NCI-H748 (cell line): ENCODE measurements at regions not wholly inside any gene's neighbourhood (a gene's known extent, or its start where the extent isn't known, plus 50 kb on each side); places are given as distances from the start of the nearest gene placed in this dataset.
"Not testable (repeated sequence)": the region's sequence is repeated elsewhere in the genome, so short reads cannot be mapped to it uniquely, and the experiment has no call there.

Experiments used
- DNase-seq: peaks from one replicate; lab custom pipeline; 2025; ENCODE audit not compliant: unreplicated experiment; lab: John Stamatoyannopoulos, UW

DNA sequence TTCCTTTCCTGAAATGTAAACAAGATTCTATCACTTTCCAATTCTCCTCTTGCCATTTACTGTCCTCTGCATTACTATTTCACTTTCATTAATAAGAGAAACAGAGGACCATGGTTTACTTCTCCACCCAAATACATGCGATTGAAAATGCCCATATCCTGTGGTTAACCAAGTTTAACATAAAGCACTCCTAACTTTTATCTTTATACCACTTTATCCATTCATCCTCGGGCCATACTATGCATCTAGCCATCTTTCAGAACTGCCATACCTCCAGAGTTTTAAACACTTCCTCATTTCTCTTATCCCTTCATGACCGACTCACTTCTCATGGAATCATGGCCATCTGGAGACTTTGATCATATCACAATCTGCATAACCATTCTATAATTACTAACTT, 1182.3 kb downstream of the CNTNAP5 start:
- DNase-seq: no peak

DNA sequence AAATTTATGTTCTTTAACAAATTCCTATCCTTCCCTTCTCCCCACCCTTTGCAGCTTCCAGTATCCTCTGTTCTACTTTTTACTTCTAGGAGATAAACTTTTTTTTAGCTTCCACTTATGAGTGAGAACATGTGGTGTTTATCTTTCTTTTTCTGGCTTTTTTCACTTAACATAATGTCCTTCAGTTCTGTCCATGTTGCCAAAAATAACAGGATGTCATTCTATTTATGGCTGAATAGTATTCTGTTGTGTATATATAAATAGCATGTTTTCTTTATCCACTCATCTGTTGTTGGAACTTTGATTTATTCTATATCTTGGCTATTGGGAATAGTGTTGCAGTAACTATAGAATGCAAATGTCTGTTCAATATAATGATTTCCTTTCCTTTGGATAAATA, 1191.2 kb downstream of the CNTNAP5 start:
- DNase-seq: no peak

GRCh38 chr2:125224188-125224587, 1199.1 kb downstream of the CNTNAP5 start:
- no peak for DNase-seq

- DNase-seq: peak; percentile 30
Observed at GRCh38 chr2:125224830-125225229, 1199.7 kb downstream of the CNTNAP5 start.

DNA sequence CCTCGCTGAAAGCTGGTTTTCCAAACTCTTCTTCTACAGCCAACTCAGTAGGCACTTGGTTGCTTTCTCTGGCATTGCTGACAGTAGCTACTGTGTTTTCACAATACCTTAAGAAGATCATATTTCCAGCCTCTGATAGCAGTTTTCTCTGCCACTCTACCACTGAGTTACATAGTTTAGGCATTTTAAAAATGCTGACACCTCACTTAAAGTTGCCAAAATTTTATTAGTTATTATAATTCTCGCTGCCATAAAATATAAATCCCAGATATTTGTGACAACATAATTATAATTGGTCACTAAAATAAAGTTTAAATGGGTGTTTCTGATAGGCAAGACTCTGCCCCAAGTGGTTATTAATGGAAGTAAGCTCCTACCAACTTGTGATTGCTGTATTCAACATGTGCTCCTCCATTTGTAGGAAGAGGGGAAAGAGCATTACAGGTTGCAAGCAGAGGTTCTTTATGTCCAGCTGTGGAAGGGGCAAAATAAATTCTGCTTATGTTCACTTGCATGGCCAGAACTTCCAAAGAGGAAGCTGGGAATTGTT, 1202.8 kb downstream of the CNTNAP5 start:
- no peak for DNase-seq

DNA sequence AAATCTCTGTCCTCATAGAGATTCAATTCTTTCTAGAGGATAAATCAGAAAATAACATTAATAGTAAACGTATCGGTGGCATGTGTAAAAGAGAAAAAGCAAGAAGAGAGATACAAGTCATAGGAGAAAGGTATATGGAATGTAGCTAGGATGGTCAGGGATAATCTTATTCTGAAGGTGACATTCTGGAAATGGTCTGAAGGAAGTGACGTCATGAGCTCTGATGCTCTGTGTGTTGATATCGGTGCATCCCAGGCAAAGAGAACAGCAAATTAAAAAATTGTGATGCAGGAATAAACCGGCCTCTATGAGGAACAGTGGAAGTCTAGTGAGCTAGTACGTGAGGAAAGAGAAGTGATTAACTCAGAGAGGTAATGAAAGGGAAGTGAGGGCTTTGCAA, 1215.8 kb downstream of the CNTNAP5 start:
- no peak for DNase-seq

- no peak for DNase-seq
Observed at GRCh38 chr2:125243074-125243473, 1218.0 kb downstream of the CNTNAP5 start.

GRCh38 chr2:125254010-125254409, 1228.9 kb downstream of the CNTNAP5 start:
- DNase-seq: no peak

DNA sequence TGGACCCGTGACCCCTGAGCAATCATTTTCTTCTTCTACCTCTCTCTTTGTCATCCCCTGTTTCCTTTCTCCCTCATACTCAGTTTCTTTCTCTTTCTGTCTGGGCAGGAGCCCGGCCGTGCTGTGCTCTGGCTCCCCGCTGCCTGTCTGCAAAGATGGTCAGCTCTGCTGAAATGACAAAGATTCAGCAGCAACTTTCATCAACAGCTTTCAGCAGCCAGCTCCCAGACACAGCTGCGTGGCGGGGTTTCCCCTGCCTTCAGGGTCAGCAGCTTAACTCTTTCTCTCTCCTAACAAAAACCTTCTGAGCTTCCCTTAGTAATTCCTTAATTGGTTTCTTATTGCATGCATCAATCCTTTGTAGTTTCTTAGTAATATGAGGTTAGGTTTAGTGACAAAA, 1234.4 kb downstream of the CNTNAP5 start:
- no peak for DNase-seq

- DNase-seq: not testable (repeated sequence)
Observed at GRCh38 chr2:125260366-125260930, 1235.4 kb downstream of the CNTNAP5 start.

DNA sequence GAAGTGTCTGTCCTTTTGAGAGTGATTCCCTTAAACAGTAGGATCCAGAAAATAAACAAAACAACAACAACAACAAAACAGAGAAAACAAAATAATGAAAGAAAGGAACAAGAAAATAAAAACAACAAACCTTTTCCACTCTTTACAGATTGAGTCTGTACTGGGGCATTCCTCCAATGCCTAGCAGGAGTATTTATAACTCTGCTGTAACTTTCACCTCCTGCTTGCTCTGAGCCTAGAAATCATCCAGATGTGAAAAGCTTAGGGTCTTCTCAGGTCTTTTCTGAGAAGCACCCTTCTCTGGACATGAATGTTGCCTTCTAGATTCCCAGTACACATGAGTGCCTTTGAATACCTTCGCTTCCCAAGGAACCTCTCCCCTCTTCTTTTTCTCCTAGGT, 1239.4 kb downstream of the CNTNAP5 start:
- DNase-seq: no peak

DNA sequence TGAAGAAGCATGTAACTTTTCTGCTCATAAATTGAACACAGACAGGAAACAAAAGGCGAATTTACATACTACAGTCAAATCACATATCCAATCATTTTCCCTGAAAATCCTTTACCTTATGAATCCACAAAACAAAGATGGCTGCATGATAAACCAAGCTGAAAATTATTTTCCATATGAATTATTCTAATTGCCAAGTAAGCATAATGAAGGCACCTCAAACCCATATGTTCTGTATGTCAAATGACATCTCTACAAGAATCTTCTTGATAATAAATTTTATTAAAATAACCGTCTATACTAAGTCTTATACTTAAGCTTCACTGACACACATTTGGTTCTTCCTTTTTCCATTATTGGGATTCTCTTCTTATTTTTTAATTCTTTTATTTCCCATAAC, 1242.6 kb downstream of the CNTNAP5 start:
- no peak for DNase-seq

- DNase-seq: no peak
Observed at GRCh38 chr2:125272651-125273050, 1247.6 kb downstream of the CNTNAP5 start.

- DNase-seq: peak; percentile 40
Observed at GRCh38 chr2:125274718-125275117, 1249.6 kb downstream of the CNTNAP5 start.

DNA sequence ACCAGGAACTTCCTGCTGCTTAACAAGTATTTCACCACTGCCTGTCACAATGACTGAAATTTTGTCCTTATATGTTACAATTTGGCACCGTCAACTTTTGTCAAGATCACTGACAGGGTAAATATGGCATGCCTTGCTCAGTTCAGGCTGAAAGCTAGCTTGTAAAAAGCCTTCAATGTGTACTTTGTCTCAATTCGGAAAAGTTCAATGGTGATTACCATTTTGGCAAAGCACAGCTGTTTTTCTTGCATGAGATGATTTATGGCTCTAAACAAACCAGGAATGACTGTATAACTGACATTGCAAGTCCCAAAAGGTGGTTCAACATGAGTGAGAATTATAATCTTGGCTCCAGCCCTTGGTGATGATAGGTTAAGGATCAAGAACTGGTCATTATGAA, 1255.2 kb downstream of the CNTNAP5 start:
- DNase-seq: peak; percentile 26

DNA sequence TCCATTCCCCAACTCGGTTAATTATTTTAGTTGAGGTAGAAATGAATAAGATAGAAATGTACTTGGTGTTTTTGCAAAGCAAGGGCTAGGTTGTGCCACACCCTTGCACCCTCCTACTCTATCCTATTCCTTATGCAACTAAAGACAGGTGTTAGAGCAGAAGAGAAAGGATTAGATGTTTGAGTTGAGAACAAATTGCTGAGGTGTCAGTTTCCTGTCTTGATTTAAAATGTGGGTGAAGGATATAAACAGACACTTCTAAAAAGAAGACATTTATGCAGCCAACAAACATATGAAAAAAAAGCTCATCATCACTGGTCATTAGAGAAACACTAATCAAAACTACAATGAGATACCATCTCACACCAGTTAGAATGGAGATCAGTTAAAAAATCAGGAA, 1256.2 kb downstream of the CNTNAP5 start:
- DNase-seq: no peak

GRCh38 chr2:125296742-125297141, 1271.7 kb downstream of the CNTNAP5 start:
- no peak for DNase-seq

DNA sequence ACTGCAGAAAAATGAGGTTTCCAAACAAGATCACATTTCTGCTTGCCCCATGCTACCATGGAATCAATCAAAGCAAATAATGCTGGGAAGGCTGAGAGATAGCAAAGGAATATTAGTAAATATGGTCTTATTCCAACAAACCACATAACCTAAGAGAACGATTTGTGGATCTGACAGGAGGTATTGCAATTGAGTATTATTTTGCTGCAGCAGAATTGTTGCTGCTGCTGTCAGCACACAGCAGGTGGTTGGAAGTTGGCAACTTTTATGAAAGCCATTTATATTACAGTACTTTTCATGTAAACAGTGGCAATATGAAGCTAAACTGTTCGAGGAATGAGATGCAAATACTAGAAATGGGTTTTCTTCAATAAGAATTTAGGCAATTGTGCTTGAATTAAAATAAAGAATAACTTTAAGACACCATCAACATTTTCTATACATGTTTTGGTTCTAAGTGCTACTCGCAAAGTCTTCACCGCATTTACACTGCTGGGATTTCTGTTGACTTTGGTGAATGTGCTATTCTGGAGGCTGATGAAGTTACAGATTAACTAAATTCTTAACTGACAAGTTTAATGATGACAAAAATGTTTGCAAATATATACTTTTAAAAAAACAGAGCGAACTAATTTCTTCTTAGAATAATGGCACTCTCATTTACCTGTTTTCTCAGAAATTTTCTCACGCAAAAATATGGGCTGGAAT, 1285.7 kb downstream of the CNTNAP5 start:
- no peak for DNase-seq

DNA sequence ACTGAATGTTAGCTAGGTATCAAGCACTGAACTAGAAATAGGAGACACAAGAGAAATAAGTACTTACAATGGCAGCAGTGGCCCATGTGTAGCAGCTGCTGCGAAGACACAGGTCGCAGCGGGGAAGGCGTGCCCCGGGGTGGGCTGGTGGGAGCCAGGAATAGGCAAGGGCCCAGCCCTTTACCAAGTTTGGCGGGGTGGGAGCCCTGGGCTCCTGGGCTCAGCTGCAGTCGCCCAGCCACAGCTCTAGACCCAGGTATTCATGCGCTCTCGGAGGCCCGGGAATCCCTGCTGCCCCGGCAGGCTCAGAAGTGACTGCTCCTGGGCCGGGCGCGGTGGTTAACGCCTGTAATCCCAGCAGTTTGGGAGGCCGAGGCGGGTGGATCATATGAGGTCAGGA, 1287.3 kb downstream of the CNTNAP5 start:
- no peak for DNase-seq

- DNase-seq: peak; percentile 21
Observed at GRCh38 chr2:125313806-125314205, 1288.7 kb downstream of the CNTNAP5 start.

GRCh38 chr2:125318740-125319139, 1293.7 kb downstream of the CNTNAP5 start:
- DNase-seq: no peak

DNA sequence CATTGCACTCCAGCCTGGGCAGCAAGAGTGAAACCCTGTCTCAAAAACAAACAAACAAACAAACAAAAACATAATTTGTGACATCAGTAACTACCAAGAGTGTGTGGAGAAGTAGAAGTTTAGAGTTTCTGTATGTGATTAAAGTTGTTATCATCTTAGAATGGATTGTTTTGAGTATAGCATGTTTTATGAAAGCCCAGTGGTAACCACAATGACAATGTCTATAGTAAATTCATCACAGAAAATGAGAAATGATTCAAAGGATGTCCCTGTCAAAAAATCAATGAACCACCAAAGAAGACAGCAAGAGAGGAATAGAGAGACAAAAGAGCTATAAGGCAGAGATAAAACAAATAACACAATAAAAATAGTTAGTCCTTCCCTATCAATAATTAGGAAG, 1299.2 kb downstream of the CNTNAP5 start:
- DNase-seq: no peak

GRCh38 chr2:125330133-125330532, 1305.0 kb downstream of the CNTNAP5 start:
- no peak for DNase-seq
